GM18951 (cell line): ENCODE measurements at regions not wholly inside any gene's neighbourhood (a gene's known extent, or its start where the extent isn't known, plus 50 kb on each side); places are given as distances from the start of the nearest gene placed in this dataset.

Source experiments
- POLR2A ChIP-seq: IDR thresholded peaks from 4 replicates; pipeline ENCODE4 v1.6.1; 2011; ENCODE audit warnings: mild to moderate bottlenecking; ENCODE audit not compliant: insufficient read length, insufficient read depth; ENCODE audit errors: extremely low read depth
- in situ Hi-C: fragments of 300-500 bp; cut with MboI; formaldehyde crosslinking; loops from one replicate; pipeline ENCODE4 v1.12.0; 2022; ENCODE audit warnings: low sequenced_read_pairs, mixed read lengths, inconsistent platforms; ENCODE audit not compliant: unreplicated experiment

DNA sequence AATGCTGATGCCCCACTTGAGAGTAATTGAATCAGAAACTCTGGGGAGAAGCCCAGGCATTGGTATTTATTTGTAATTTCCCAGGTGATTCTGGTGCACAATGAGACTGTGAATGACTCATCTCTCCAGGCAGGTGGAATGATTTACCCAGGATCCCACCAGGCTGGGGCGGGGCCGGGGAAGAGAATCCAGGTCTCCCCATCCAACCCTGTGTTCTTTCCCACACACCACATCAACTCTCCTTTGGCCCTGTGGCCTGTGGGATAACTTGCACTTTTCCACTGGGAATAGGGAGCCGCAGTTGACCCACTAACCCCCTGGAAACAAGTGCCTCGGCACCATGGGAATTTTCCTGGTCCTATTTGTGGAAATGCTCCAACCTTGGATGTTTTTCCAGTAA lies 409.8 kb downstream of the ZNF521 start:
- in situ Hi-C loops, result no loop called here
- no peak for TF ChIP-seq POLR2A

DNA sequence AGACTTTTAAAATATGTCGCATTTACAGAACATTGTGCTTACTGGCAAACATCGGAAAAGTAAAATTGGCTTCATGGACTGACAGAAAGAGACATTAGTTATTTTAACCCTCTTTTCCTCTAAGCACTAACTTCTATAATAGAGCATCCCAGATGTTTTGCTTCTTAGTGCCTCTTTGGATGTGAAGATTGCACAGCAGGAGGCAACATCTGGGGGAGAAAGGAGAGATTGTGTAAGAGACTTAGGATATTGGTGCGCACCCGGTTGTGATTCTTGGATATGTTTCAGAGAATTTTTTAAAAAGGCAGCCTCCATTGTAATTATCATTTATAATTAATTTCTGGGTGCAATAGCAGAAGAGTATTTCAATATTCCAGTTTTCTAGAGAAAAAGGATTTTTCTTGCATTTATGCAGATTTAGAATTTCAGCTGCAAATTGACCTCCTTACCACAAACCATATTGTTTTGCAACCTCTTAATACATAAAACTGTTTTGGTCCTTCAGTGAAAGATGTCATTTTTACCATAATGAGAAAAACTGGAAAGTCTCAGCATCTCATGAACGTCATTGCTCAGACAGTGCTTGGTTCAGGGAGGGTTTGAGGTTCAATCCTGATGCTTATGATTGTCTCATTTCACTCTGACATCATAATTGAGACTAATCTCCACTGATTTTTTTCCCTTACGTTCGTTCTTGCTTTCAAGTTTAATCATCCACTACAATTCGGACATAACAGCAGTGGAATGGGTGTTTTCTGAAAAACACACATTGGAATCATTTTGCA lies 404.3 kb downstream of the ZNF521 start:
- in situ Hi-C loops, result no loop called here
- TF ChIP-seq POLR2A, result no peak

DNA sequence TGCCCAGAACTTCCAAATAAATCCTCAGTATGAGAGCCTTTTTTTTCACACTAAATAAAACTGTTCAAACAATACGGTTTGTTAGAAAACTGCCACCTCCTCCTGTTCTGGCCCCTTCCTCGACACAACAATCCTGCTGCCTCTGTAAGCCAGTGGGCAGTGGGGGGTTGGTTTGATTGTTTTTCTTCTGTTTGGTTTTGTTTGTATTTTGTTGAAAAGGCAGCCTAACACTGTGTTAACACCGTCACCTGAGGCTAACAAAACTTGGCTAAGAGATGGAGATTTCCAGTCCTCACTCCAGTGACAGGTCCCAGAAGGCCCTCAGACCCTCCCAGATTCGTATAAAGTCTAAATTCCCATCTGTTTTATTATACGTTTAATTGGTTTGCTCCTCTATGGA lies 402.1 kb downstream of the ZNF521 start:
- in situ Hi-C loops, result no loop called here
- TF ChIP-seq POLR2A, result no peak

DNA sequence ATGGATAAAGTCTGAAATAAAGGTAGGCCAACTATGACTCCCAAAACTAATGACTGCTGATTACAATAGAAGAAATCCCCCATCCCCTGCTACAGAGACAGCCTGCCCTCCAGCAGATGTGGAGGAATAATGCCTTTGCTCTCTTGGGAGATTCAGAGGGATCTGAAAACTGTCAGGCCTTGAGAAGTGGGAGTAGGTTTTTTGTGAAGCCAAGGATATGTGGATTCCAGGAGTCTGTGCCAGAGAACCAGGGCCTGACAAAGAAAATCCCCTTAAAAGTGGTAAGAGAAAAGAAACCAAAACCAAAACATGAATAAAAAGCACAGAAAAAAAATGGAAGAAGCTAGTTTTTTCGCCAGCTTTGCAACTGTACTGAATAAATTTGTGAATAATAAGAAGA lies 397.6 kb downstream of the ZNF521 start:
- in situ Hi-C loops, result no loop called here
- no peak for TF ChIP-seq POLR2A

DNA sequence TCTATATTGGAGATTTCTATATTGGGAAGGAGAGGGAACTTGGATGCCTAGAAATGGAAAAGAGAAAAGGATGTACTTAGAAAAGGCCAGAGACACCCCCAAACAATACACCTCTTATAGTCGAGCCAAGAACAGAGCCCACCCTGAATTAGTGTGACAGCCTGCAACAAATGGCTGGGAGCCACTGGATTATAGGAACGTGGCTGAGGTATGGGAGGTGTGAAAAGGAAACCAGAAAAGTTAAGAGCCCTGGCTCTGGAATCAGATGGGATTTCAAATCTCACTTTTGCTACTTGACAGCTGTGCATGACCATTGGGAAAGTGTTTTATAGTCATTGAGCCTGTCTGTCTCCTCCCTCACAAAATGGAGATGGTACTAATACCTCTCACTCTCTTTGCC lies 394.0 kb downstream of the ZNF521 start:
- in situ Hi-C loops, result no loop called here
- TF ChIP-seq POLR2A, result no peak

DNA sequence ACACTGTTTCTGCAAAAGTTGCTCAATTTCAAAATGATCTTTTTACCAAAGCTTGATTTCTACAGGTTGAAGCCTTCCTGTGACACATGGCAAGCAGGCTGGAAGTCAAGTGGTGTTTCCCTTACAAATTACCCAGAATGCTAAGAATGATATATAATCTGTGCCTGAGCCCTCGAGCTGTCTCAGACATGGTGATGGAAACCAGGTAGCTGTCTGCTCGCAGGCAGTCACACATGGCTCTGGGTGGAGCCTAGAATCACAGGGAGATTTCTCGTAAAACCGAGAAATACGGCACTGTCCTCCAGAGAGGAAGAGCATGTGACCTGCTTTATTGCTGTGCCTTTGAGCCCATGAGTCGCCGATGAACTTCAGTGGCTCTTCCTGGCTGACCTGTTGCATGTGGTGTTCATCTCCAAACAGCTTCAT lies 392.9 kb downstream of the ZNF521 start:
- in situ Hi-C loops, result no loop called here
- no peak for TF ChIP-seq POLR2A

DNA sequence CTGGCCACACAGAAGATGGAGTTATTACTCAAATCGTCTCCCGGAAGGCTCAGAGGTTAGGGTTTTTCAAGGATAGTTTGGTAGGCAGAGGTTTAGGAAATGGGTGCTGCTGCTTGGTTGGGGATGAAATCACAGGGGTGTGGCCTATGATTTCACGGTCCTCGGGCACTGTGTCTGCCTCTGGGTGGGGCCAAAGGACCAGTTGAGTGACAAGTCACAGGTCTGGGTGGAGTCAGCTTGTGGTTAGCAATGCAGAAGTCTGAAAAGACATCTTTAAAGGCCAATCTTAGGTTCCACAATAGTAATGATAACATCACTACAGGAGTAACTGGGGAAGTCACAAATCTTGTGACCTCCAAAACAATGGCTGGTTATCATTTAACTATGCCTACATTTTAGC lies 387.8 kb downstream of the ZNF521 start:
- TF ChIP-seq POLR2A, result no peak
- in situ Hi-C loops, result no loop called here

DNA sequence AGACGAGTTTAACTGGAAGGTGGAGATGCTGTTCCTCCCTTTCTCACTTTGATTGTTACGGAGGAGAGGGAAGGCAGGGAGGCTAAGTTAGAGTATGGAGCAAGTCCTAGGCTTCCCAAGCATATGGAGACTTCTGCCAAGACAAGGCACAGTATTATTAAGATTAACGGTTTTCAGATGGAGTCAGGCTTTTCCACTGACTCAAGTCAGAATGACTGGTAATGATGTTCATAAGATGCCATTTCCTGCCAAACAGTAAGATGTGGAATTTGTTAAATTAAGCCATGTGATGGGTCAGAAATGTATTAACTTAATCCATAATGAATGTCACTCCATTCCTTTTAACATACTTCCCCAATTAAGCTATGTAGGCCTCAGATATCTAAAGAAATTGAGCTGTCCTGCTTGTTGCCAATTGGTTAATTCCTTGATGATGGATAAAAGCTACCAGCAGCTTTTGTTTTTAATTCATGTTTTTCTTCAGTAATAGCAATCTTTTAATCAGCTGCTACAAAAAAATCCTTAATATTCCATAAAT lies 383.7 kb downstream of the ZNF521 start:
- in situ Hi-C loops, result no loop called here
- TF ChIP-seq POLR2A, result no peak

DNA sequence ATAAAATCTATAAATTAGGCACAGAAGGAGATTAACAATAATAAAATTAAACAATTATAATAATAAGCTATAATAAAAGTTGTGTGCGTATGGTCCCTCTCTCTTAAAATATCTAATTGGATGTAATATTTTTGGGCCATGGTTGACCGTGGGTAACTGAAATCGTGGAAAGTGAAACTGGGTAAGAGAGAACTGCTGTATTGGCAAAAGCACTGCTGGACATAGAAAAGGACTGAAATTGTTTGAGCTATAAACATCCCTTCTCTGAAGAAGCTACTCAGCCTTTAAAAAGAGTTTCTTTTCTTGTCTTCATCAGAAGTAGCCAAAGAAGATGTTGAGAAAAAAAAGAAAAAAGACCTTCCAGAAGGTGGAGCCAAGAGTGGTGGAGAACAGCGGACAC lies 379.4 kb downstream of the ZNF521 start:
- in situ Hi-C loops, result no loop called here
- no peak for TF ChIP-seq POLR2A

DNA sequence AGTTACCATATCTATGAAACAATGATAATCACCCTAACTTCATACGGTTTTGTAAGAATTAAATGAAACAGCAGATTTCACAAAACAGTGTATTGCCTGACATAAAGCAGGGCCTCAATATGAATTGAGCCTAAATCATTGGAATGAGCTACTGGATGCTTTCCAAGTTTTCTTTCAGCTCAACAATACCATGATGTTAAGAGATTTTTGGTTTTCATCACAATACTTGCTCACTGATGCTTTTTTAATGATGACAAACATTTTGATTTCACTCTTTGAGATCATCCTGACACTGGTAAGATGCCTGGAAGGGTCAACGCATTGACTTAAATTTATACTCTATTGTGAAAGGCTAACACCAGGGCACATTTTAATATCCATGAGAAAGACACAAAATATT lies 377.5 kb downstream of the ZNF521 start:
- TF ChIP-seq POLR2A, result no peak
- in situ Hi-C loops, result no loop called here

DNA sequence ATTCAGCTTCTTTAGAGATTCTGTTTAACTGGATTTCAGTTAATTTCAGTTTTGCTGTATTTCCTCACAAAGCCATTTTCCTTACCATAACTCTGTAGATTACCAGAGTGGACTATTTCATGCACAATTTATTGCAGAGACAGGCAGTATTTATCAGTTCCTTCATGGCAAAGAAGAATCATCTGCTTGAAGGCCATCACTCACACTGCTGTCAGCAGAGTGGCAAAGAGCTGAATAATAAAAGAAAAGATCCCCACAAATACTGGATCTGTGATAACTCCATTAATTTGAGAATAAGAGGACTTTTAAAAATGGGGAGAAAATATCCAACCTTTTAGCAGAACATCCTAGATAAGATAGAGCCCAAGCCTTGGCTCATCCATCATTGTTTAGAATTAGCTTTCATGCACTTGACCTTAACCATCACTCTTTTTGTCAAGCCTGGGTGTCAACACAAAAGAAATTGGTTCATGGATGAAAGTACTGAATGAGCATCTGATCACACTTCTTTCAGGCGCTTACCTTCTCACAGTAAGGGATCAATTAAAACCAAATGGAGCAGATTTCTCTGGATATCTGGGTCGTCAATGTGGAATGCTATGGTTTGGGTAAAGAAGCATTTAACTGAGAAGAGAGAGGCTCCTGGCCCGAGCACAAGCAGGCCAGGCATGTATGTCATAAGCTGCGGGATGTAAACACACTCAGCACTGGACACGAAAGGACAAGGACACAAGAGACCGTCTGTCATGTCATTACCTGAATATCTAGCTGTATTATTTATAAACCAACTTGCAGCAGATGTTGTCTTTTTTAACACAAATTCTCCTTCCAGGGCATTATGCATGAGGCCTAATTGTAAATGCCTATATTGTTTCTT lies 376.2 kb downstream of the ZNF521 start:
- in situ Hi-C loops, result no loop called here
- no peak for TF ChIP-seq POLR2A

DNA sequence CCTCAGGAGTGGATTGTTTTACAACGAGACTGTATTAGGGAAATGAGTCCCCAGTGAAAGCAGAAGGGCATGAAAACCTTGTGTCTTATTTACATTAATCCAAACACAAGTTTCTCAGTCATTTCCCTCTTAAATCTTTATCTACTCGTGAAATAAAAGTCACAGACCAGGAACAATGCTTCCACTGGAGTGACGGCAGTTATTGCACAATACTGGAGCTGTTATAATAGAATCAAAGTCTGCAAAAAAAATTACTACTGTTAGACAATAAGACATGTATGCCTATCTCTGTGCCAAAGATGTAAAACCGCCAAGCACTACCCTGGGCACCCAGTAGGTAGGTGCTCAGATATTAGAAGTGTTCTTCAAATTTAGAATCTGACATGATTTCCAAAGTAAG lies 375.5 kb downstream of the ZNF521 start:
- no peak for TF ChIP-seq POLR2A
- in situ Hi-C loops, result no loop called here

DNA sequence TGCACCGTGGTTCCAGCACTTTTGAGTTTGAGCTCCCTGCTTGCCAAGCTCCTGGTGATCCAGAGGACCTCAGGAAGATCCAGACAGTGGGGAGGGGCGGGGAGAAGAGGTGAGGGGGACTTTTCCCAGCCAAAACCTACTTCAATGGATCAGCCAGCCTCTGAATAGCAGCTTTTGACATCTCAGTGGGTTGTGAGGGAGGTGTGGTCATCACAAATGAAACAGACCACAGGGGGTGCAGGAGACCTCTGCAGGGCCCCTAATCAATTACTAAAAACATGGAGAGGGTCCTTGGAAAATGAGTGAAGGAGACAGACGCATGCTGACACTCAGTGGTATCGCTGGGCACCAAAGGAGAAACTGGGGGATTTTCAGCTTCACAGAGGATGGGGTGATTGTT lies 372.7 kb downstream of the ZNF521 start:
- TF ChIP-seq POLR2A, result no peak
- in situ Hi-C loops, result no loop called here

DNA sequence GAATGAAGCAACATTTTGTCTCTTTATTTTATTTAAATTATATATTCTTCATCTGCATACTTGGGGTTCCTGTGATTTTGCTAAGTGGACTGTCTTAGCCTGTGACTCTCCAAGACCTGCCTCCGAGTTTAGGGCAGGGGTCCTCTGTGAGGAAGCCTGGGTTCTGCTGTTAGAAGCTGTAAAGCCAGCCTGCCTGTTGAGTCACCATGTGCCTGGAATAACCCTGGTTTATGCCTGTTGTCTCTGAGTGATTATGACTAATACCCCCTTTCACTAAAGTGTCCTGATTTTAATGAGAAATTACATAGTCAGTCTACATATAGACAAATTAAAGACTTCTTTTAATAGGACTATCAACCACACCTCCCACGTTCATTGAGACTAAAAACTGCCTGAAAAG lies 369.1 kb downstream of the ZNF521 start:
- no peak for TF ChIP-seq POLR2A
- in situ Hi-C loops, result no loop called here
